ENCODE measurements at regions not wholly inside any gene's neighbourhood (a gene's known extent, or its start where the extent isn't known, plus 50 kb on each side); places are given as distances from the start of the nearest gene placed in this dataset.
"Not testable (repeated sequence)": the region's sequence is repeated elsewhere in the genome, so short reads cannot be mapped to it uniquely, and the experiment has no call there.

- TF ChIP-seq, protein P1, sequence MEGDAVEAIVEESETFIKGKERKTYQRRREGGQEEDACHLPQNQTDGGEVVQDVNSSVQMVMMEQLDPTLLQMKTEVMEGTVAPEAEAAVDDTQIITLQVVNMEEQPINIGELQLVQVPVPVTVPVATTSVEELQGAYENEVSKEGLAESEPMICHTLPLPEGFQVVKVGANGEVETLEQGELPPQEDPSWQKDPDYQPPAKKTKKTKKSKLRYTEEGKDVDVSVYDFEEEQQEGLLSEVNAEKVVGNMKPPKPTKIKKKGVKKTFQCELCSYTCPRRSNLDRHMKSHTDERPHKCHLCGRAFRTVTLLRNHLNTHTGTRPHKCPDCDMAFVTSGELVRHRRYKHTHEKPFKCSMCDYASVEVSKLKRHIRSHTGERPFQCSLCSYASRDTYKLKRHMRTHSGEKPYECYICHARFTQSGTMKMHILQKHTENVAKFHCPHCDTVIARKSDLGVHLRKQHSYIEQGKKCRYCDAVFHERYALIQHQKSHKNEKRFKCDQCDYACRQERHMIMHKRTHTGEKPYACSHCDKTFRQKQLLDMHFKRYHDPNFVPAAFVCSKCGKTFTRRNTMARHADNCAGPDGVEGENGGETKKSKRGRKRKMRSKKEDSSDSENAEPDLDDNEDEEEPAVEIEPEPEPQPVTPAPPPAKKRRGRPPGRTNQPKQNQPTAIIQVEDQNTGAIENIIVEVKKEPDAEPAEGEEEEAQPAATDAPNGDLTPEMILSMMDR (IDR thresholded peaks at IDR 0.05): not testable (repeated sequence)
- TF ChIP-seq POLR2A (IDR thresholded peaks at IDR 0.05): not testable (repeated sequence)
Measured at GRCh38 chr2:83790467-83790866, 668.6 kb downstream of the SUCLG1 start.

All from upper lobe of left lung (tissue), 4 donors.